ENCODE measurements at regions not wholly inside any gene's neighbourhood (a gene's known extent, or its start where the extent isn't known, plus 50 kb on each side); places are given as distances from the start of the nearest gene placed in this dataset.
"Not testable (repeated sequence)": the region's sequence is repeated elsewhere in the genome, so short reads cannot be mapped to it uniquely, and the experiment has no call there.

- Mint-ChIP-seq H3K9me3 (ENCODE audit: low read depth) (peaks cover 6% of the 10 kb centered on the region), H3K27me3 (no peaks in the 10 kb centered on the region), H3K27ac (no peak overlapping the region), H3K4me1 (ENCODE audit: low read depth) (peaks cover 5% of the 10 kb centered on the region), H3K36me3 (ENCODE audit: insufficient read depth) (no peaks in the 10 kb centered on the region), H3K4me3 (ENCODE audit: low read depth) (no peak overlapping the region)
- TF ChIP-seq CTCF (IDR thresholded peaks at IDR 0.05; ENCODE audit: unreplicated experiment): no peak
- no peak for DNase-seq (ENCODE audit: low spot score, unreplicated experiment)
Measured at GRCh38 chr10:118874171-118874570, 119.4 kb upstream of the CACUL1 start.

GRCh38 chr10:118875087-118875486, 120.3 kb upstream of the CACUL1 start:
- peaks cover 5% of the 10 kb centered on the region for H3K4me1 Mint-ChIP-seq (ENCODE audit: low read depth)
- no peaks in the 10 kb centered on the region for H3K27me3 Mint-ChIP-seq
- H3K27ac Mint-ChIP-seq: no peak overlapping the region

GRCh38 chr10:118882741-118883140, 128.0 kb upstream of the CACUL1 start:
- no peak overlapping the region for H3K27ac Mint-ChIP-seq
- H3K27me3 Mint-ChIP-seq: peaks cover 6% of the 10 kb centered on the region
- no peaks in the 10 kb centered on the region for H3K4me1 Mint-ChIP-seq (ENCODE audit: low read depth)
- TF ChIP-seq CTCF (IDR thresholded peaks at IDR 0.05; ENCODE audit: unreplicated experiment): no peak
- H3K36me3 Mint-ChIP-seq (ENCODE audit: insufficient read depth): no peaks in the 10 kb centered on the region
- peaks cover 13% of the 10 kb centered on the region for H3K9me3 Mint-ChIP-seq (ENCODE audit: low read depth)
- H3K4me3 Mint-ChIP-seq (ENCODE audit: low read depth): no peak overlapping the region
- no peak for DNase-seq (ENCODE audit: low spot score, unreplicated experiment)

More at GRCh38 chr10:118875087-118875486, 120.3 kb upstream of the CACUL1 start:
- DNase-seq (ENCODE audit: low spot score, unreplicated experiment): no peak
- Mint-ChIP-seq H3K4me3 (ENCODE audit: low read depth) (no peak overlapping the region), H3K36me3 (ENCODE audit: insufficient read depth) (no peaks in the 10 kb centered on the region), H3K9me3 (ENCODE audit: low read depth) (peaks cover 6% of the 10 kb centered on the region)
- no peak for TF ChIP-seq CTCF (IDR thresholded peaks at IDR 0.05; ENCODE audit: unreplicated experiment)

- H3K27me3 Mint-ChIP-seq: peaks cover 17% of the 10 kb centered on the region
- no peak for TF ChIP-seq CTCF (IDR thresholded peaks at IDR 0.05; ENCODE audit: unreplicated experiment)
- no peak overlapping the region for H3K27ac Mint-ChIP-seq
- H3K4me1 Mint-ChIP-seq (ENCODE audit: low read depth): no peaks in the 10 kb centered on the region
- no peaks in the 10 kb centered on the region for H3K36me3 Mint-ChIP-seq (ENCODE audit: insufficient read depth)
- H3K4me3 Mint-ChIP-seq (ENCODE audit: low read depth): no peak overlapping the region
- no peak for DNase-seq (ENCODE audit: low spot score, unreplicated experiment)
- H3K9me3 Mint-ChIP-seq (ENCODE audit: low read depth): peaks cover 10% of the 10 kb centered on the region
Measured at GRCh38 chr10:118892255-118892654, 137.3 kb upstream of the NANOS1 start.

- H3K4me1 Mint-ChIP-seq (ENCODE audit: low read depth); H3K36me3 Mint-ChIP-seq (ENCODE audit: insufficient read depth); H3K27me3 Mint-ChIP-seq; H3K4me3 Mint-ChIP-seq (ENCODE audit: low read depth); DNase-seq (ENCODE audit: low spot score, unreplicated experiment); H3K27ac Mint-ChIP-seq: not testable (repeated sequence)
- peaks cover 10% of the 10 kb centered on the region for H3K9me3 Mint-ChIP-seq (ENCODE audit: low read depth)
Measured at GRCh38 chr10:118894891-118895290, 134.6 kb upstream of the NANOS1 start.

- TF ChIP-seq CTCF (IDR thresholded peaks at IDR 0.05; ENCODE audit: unreplicated experiment): no peak
- Mint-ChIP-seq H3K4me3 (ENCODE audit: low read depth) (no peak overlapping the region), H3K4me1 (ENCODE audit: low read depth) (peaks cover 13% of the 10 kb centered on the region), H3K27ac (no peak overlapping the region), H3K9me3 (ENCODE audit: low read depth) (no peaks in the 10 kb centered on the region), H3K36me3 (ENCODE audit: insufficient read depth) (no peaks in the 10 kb centered on the region), H3K27me3 (no peaks in the 10 kb centered on the region)
- DNase-seq (ENCODE audit: low spot score, unreplicated experiment): no peak
Measured at GRCh38 chr10:118900617-118901016, 128.9 kb upstream of the NANOS1 start.

Data from progenitor cell of endocrine pancreas (in vitro differentiated cells).